Large intestine (tissue), 3 donors: ENCODE measurements at regions not wholly inside any gene's neighbourhood (a gene's known extent, or its start where the extent isn't known, plus 50 kb on each side); places are given as distances from the start of the nearest gene placed in this dataset.
"Not testable (repeated sequence)": the region's sequence is repeated elsewhere in the genome, so short reads cannot be mapped to it uniquely, and the experiment has no call there.

Experiments
- DNase-seq, 2 donors: peaks; one replicate each; pipeline versions ENCODE4 v3.0.0 to v3.0.0-alpha.2; 2013
- H3K27ac ChIP-seq: one replicate; pipeline ENCODE4 v1.5.1; 2013; ENCODE audit warnings: low read length
- H3K27me3 ChIP-seq: 2 replicates; pipeline ENCODE4 v1.6.1; 2013; ENCODE audit warnings: low read length; ENCODE audit not compliant: control insufficient read depth, insufficient read depth
- H3K36me3 ChIP-seq: 2 replicates; pipeline ENCODE4 v1.6.1; 2013; ENCODE audit warnings: low read length; ENCODE audit not compliant: control insufficient read depth, insufficient read depth
- H3K4me1 ChIP-seq: one replicate; pipeline ENCODE4 v1.6.1; 2013; ENCODE audit warnings: low read length; ENCODE audit not compliant: control insufficient read depth, insufficient read depth
- H3K4me3 ChIP-seq: one replicate; pipeline ENCODE4 v1.5.1; 2013; ENCODE audit warnings: low read length
- H3K9me3 ChIP-seq: one replicate; pipeline ENCODE4 v1.6.1; 2013; ENCODE audit warnings: mild to moderate bottlenecking, low read depth, low read length, moderate library complexity; ENCODE audit not compliant: control insufficient read depth
- WGBS: methylation state at CpG from one replicate; pipeline ENCODE4 v1.1.5; 2013; ENCODE audit warnings: low lambda C conversion rate; ENCODE audit not compliant: insufficient coverage; 5-methylcytosine and 5-hydroxymethylcytosine counted together

DNA sequence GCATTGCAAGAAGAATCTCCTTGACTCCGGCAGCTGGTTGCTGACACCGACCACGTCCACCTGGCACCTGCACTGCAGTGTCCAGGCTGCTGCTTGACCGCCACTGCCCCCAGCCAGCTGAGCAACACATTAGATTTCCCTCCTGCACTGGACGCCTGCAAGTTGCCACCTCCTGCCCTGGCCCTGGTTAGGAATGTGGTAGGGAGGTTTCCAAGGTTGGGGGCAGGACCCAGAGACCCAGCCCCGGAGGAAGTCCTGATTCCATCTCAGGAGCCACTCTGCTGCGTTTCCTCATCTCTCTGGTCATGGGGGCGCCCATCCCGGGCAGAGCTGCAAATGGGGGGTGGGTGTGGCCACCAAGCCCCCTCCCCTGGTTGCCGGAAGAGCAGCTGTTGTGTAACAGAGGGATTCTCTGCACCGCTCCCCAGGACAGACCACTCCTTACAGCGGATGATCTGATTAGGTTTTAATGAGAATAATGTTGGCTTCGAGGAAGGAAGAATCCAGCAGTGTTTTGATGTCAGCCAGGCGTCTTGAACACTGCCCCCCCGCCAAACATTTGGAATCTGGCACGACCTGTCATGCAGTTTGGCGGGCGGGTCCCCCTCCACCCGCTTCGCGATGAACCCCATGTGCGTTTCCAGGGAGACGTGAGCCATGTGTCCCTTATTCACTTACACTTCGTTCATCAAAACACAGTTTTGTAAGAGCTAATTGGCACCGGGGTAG, 205.1 kb downstream of the NPIPB11 start:
- H3K4me1 ChIP-seq, H3K9me3 ChIP-seq, H3K36me3 ChIP-seq, H3K4me3 ChIP-seq, H3K27me3 ChIP-seq, H3K27ac ChIP-seq: not testable (repeated sequence)
- DNase-seq = peak in 1 of 2 donors; percentile 9
- WGBS = no CpG with 5 or more reads among the region's 25 CpGs

DNA sequence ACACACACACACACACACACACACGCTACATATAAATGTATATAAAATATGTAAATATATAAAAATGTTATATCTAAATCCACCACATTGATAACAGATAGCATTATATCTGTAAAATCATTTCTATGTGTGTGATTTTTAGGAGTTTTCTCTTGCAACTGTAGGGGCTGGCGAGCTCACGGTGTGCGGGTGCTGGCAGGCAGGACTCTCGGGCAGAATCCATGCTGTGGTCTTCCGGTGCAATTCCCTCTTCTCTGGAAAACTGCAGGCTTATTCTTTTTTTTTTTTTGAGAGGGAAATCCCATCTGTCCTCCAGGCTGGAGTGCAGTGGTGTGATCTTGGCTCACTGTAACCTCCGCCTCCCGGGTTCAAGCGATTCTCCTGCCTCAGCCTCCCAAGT, 205.8 kb downstream of the NPIPB11 start:
- not testable (repeated sequence) for H3K27me3 ChIP-seq, H3K9me3 ChIP-seq, H3K27ac ChIP-seq, H3K36me3 ChIP-seq, H3K4me1 ChIP-seq, DNase-seq, H3K4me3 ChIP-seq
- no CpG with 5 or more reads among the region's 9 CpGs for WGBS

GRCh38 chr16:29200135-29200601, 206.3 kb downstream of the NPIPB11 start:
- H3K4me1 ChIP-seq, H3K27me3 ChIP-seq, H3K36me3 ChIP-seq, H3K4me3 ChIP-seq, H3K9me3 ChIP-seq, DNase-seq: not testable (repeated sequence)
- WGBS = no CpG with 5 or more reads among the region's 12 CpGs
- H3K27ac ChIP-seq = peak overlapping the region; percentile 29

- H3K36me3 ChIP-seq, H3K27ac ChIP-seq, H3K4me3 ChIP-seq, DNase-seq, H3K9me3 ChIP-seq, H3K27me3 ChIP-seq, H3K4me1 ChIP-seq: not testable (repeated sequence)
- no CpG with 5 or more reads among the region's 15 CpGs for WGBS
These were observed 206.9 kb downstream of the NPIPB11 start for GRCh38 chr16:29199626-29200025.

- Histone ChIP-seq H3K27ac (no peak overlapping the region), H3K4me3 (no peak overlapping the region), H3K36me3 (no peaks in the 10 kb centered on the region), H3K9me3 (no peaks in the 10 kb centered on the region), H3K4me1 (no peaks in the 10 kb centered on the region), H3K27me3 (no peaks in the 10 kb centered on the region)
- no CpG with 5 or more reads among the region's 23 CpGs for WGBS
- DNase-seq = no peak
These were observed 207.6 kb downstream of the NPIPB11 start for GRCh38 chr16:29198731-29199521.

GRCh38 chr16:29198231-29198630, 208.3 kb downstream of the NPIPB11 start:
- Histone ChIP-seq H3K4me3 (no peak overlapping the region), H3K9me3 (no peaks in the 10 kb centered on the region), H3K27me3 (no peaks in the 10 kb centered on the region), H3K27ac (no peak overlapping the region), H3K4me1 (no peaks in the 10 kb centered on the region), H3K36me3 (no peaks in the 10 kb centered on the region)
- WGBS = 90% methylated on average over 2 of the region's 4 CpGs
- DNase-seq = no peak

DNA sequence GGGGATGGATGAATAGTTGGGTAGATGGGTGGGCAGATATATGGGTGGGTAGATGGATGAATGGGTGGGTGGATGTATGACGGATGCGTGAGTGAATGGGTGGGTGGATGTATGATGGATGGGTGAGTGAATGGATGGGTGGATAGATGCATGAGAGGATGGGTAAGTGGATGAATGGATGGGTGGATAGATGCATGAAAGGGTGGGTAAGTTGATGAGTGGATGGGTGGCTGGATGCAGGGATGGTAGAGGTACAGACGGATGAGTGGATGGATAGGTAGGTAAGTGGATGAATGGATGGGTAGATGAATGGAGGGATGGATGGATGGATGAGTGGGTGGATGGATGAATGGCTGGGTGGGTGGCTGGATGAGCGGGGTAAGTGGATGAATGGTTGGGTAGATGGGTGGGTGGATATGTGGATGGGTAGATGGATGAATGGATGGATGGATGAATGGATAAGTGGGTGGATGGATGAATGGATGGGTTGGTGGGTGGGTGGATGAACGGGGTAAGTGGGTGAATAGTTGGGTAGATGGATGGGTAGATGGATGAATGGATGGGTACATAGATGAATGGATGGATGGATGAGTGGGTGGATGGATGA, 208.9 kb downstream of the NPIPB11 start:
- H3K4me3 ChIP-seq, H3K4me1 ChIP-seq, H3K9me3 ChIP-seq, H3K27ac ChIP-seq, H3K36me3 ChIP-seq, H3K27me3 ChIP-seq, DNase-seq: not testable (repeated sequence)
- WGBS = 100% methylated on average over 5 of the region's 5 CpGs

DNA sequence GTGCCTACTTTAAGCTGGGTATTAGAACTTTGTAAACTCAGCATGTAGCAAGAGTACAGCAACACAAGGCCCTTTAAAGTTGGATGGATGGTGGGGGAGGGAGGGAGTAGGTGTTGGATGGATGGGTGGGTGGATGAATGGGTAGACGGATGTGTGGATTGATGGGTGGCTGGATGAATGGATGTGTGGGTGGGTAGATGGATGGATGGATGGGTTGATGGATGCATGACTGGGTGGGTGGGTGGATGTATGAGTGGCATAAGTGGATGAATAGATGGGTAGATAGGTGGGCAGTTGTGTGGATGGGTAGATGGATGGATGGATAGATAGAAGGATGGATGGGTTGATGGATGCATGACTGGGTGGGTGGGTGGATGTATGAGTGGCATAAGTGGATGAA, 209.8 kb downstream of the NPIPB11 start:
- H3K9me3 ChIP-seq, H3K4me3 ChIP-seq, H3K27ac ChIP-seq, DNase-seq, H3K36me3 ChIP-seq, H3K4me1 ChIP-seq, H3K27me3 ChIP-seq: not testable (repeated sequence)
- WGBS = no CpG with 5 or more reads among the region's 1 CpG

- 93% methylated on average over 6 of the region's 19 CpGs for WGBS
- not testable (repeated sequence) for H3K27ac ChIP-seq, H3K4me1 ChIP-seq, H3K9me3 ChIP-seq, H3K27me3 ChIP-seq, H3K36me3 ChIP-seq, H3K4me3 ChIP-seq, DNase-seq
These were observed 210.4 kb downstream of the LAT start for GRCh38 chr16:29195116-29195872.

GRCh38 chr16:29194185-29194844, 209.5 kb downstream of the LAT start:
- H3K4me1 ChIP-seq, H3K36me3 ChIP-seq, H3K4me3 ChIP-seq, H3K9me3 ChIP-seq, H3K27ac ChIP-seq, DNase-seq, H3K27me3 ChIP-seq: not testable (repeated sequence)
- WGBS = no CpG with 5 or more reads among the region's 21 CpGs
